CD14-positive monocyte (primary cell): ENCODE measurements at regions not wholly inside any gene's neighbourhood (a gene's known extent, or its start where the extent isn't known, plus 50 kb on each side); places are given as distances from the start of the nearest gene placed in this dataset.
"Not testable (repeated sequence)": the region's sequence is repeated elsewhere in the genome, so short reads cannot be mapped to it uniquely, and the experiment has no call there.

Experiments
- DNase-seq, 3 donors: peaks; one replicate each; pipeline ENCODE4 v3.0.0-alpha.2; 2011 to 2022
- H2AFZ ChIP-seq: 2 replicates; pipeline ENCODE4 v1.6.0; 2012; ENCODE audit warnings: mild to moderate bottlenecking, low read depth, low read length, inconsistent platforms; ENCODE audit not compliant: insufficient read depth, poor library complexity, severe bottlenecking
- H3K27ac ChIP-seq, 2 donors: 1 replicate in 1 of 2; 2 replicates in 1 of 2; pipeline ENCODE4 v1.5.1; 2012 to 2013; ENCODE audit warnings: low read length in 2 of 2, control low read depth in 1 of 2, inconsistent platforms in 1 of 2, low read depth in 1 of 2, mild to moderate bottlenecking in 1 of 2
- H3K27me3 ChIP-seq, 2 donors: one replicate each; pipeline versions ENCODE4 v1.6.0 to v1.6.1; 2011 to 2013; ENCODE audit warnings: low read length in 2 of 2; ENCODE audit not compliant: control insufficient read depth in 2 of 2, insufficient read depth in 2 of 2
- H3K36me3 ChIP-seq, 2 donors: replicated peaks in 1 of 2; 1 replicate in 1 of 2; 2 replicates in 1 of 2; pipeline versions ENCODE4 v1.5.1 to v1.6.1; 2012 to 2013; ENCODE audit warnings: low read length in 2 of 2, control low read depth in 1 of 2, inconsistent platforms in 1 of 2, mild to moderate bottlenecking in 1 of 2; ENCODE audit not compliant: insufficient read depth in 2 of 2, control insufficient read depth in 1 of 2
- H3K4me1 ChIP-seq, 2 donors: 1 replicate in 1 of 2; 2 replicates in 1 of 2; pipeline versions ENCODE4 v1.5.1 to v1.6.1; 2012 to 2013; ENCODE audit warnings: low read length in 2 of 2, control low read depth in 1 of 2, inconsistent platforms in 1 of 2, mild to moderate bottlenecking in 1 of 2, moderate library complexity in 1 of 2; ENCODE audit not compliant: insufficient read depth in 2 of 2, control insufficient read depth in 1 of 2
- H3K4me2 ChIP-seq: replicated peaks from 2 replicates; pipeline ENCODE3; 2012; ENCODE audit warnings: low read length, moderate library complexity, mild to moderate bottlenecking; ENCODE audit not compliant: poor library complexity, severe bottlenecking; ENCODE audit errors: extremely low read depth
- H3K4me3 ChIP-seq, 3 experiments: fragments of 200-600 bp in 1 of 3; sonication (generic) in 1 of 3; replicated peaks in 1 of 3; 1 replicate in 2 of 3; 2 replicates in 1 of 3; pipeline ENCODE4 v1.5.1; 2011 to 2013; ENCODE audit warnings: low read length in 3 of 3, mild to moderate bottlenecking in 3 of 3, control low read depth in 2 of 3, low read depth in 2 of 3, inconsistent platforms in 1 of 3, moderate library complexity in 1 of 3
- H3K79me2 ChIP-seq: 2 replicates; pipeline ENCODE4 v1.6.0; 2012; ENCODE audit warnings: mild to moderate bottlenecking, control low read depth, inconsistent platforms, low read length, moderate library complexity; ENCODE audit not compliant: insufficient read depth
- H3K9ac ChIP-seq: 2 replicates; pipeline ENCODE4 v1.6.0; 2017; ENCODE audit warnings: low read length, mild to moderate bottlenecking; ENCODE audit not compliant: insufficient read depth, poor library complexity, severe bottlenecking
- H3K9me3 ChIP-seq, 2 donors: replicated peaks in 1 of 2; 1 replicate in 1 of 2; 2 replicates in 1 of 2; pipeline versions ENCODE4 v1.5.1 to v1.6.1; 2012 to 2013; ENCODE audit warnings: low read length in 2 of 2, control low read depth in 1 of 2; ENCODE audit not compliant: control insufficient read depth in 1 of 2, insufficient read depth in 1 of 2
- H4K20me1 ChIP-seq: 2 replicates; pipeline ENCODE4 v1.6.0; 2012; ENCODE audit warnings: mild to moderate bottlenecking, low read length, control low read depth, moderate library complexity; ENCODE audit not compliant: insufficient read depth
- H3K27ac Mint-ChIP-seq, 7 donors: one replicate each; pipeline ENCODE4 v1.8.0; 2020; ENCODE audit warnings: mild to moderate bottlenecking in 7 of 7, mixed read lengths in 7 of 7, moderate library complexity in 6 of 7, inconsistent platforms in 2 of 7
- H3K27me3 Mint-ChIP-seq, 3 donors: one replicate each; pipeline ENCODE4 v1.8.0; 2021 to 2022; ENCODE audit warnings: low read depth in 3 of 3, mild to moderate bottlenecking in 3 of 3, mixed read lengths in 3 of 3, moderate library complexity in 3 of 3, inconsistent platforms in 1 of 3
- H3K36me3 Mint-ChIP-seq, 2 donors: one replicate each; pipeline ENCODE4 v1.8.0; 2020; ENCODE audit warnings: mixed read lengths in 2 of 2, inconsistent platforms in 1 of 2, mild to moderate bottlenecking in 1 of 2
- H3K4me1 Mint-ChIP-seq: one replicate; pipeline ENCODE4 v1.8.0; 2020; ENCODE audit warnings: mild to moderate bottlenecking, mixed read lengths
- H3K4me3 Mint-ChIP-seq, 2 donors: one replicate each; pipeline ENCODE4 v1.8.0; 2020; ENCODE audit warnings: mild to moderate bottlenecking in 2 of 2, mixed read lengths in 2 of 2, moderate library complexity in 1 of 2
- H3K9me3 Mint-ChIP-seq, 7 donors: one replicate each; pipeline ENCODE4 v1.8.0; 2020 to 2022; ENCODE audit warnings: mixed read lengths in 7 of 7, mild to moderate bottlenecking in 6 of 7, moderate library complexity in 6 of 7, inconsistent platforms in 2 of 7
- WGBS: methylation state at CpG from one replicate; pipeline ENCODE4 v1.1.5; 2013; ENCODE audit warnings: missing lambda C conversion rate; ENCODE audit not compliant: insufficient coverage; 5-methylcytosine and 5-hydroxymethylcytosine counted together
- intact Hi-C, 2 donors: fragments of 100-400 bp; cut with micrococcal nuclease; formaldehyde crosslinking; loops; one replicate each; pipeline versions ENCODE4 v1.15.0 to v1.15.1; 2023
- TF ChIP-seq, protein P1 (sequence below): fragments of 200-600 bp; IDR thresholded peaks from one replicate; pipeline ENCODE4 v1.8.0; 2022; ENCODE audit warnings: antibody characterized with exemption, mild to moderate bottlenecking

DNA sequence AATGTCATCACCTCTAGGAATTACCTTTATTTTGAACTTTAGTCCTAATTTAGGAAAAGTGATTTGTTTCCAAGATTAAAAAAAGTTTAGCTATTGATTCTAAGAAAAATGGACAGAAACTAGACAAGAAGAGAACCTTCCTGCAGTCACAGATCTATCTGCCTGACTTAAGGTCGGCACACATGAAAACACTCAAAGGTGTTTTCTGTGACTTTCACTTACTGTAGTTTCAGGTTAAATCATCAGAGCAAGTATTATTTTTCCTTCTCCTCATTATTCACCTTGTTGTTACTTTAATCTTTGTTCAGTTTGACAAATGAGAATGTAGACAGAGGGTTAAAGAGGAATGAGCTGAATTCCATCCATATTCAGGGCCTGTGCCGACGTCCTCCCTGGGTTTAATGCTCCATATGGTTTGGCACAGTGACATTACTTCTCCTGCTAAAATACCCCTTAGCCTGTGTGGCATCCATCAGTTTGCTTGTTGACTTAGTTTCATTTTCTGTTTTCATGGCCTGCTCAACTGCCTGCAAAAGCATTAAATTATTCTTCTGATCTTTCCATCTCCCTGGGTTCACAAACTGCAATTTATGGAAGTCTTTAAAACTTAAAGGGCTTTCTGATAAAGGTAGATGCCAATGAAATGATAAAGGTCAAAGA is 352.7 kb downstream of the NKX6-1 start:
- no peak overlapping the region for H3K27ac ChIP-seq
- peaks cover 0 to 2% (median 0%) of the 10 kb centered on the region in 7 donors for H3K9me3 Mint-ChIP-seq
- H2AFZ ChIP-seq = no peak overlapping the region
- H3K36me3 Mint-ChIP-seq = no peaks in the 10 kb centered on the region
- H3K4me3 Mint-ChIP-seq = no peak overlapping the region
- H3K4me2 ChIP-seq = no peak overlapping the region
- H3K27me3 ChIP-seq = no peaks in the 10 kb centered on the region
- H3K4me3 ChIP-seq = no peak overlapping the region
- no peaks in the 10 kb centered on the region for H3K4me1 ChIP-seq
- TF ChIP-seq, protein P1, sequence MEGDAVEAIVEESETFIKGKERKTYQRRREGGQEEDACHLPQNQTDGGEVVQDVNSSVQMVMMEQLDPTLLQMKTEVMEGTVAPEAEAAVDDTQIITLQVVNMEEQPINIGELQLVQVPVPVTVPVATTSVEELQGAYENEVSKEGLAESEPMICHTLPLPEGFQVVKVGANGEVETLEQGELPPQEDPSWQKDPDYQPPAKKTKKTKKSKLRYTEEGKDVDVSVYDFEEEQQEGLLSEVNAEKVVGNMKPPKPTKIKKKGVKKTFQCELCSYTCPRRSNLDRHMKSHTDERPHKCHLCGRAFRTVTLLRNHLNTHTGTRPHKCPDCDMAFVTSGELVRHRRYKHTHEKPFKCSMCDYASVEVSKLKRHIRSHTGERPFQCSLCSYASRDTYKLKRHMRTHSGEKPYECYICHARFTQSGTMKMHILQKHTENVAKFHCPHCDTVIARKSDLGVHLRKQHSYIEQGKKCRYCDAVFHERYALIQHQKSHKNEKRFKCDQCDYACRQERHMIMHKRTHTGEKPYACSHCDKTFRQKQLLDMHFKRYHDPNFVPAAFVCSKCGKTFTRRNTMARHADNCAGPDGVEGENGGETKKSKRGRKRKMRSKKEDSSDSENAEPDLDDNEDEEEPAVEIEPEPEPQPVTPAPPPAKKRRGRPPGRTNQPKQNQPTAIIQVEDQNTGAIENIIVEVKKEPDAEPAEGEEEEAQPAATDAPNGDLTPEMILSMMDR = no peak
- no peaks in the 10 kb centered on the region for H3K79me2 ChIP-seq
- DNase-seq = no peak
- H3K27me3 Mint-ChIP-seq = peaks cover 0 to 1% (median 0%) of the 10 kb centered on the region in 3 donors
- intact Hi-C loops = no loop called here
- no peak overlapping the region for H3K27ac Mint-ChIP-seq
- 40% methylated on average over 2 of the region's 3 CpGs for WGBS
- H3K9ac ChIP-seq = no peak overlapping the region
- no peaks in the 10 kb centered on the region for H3K9me3 ChIP-seq
- no peaks in the 10 kb centered on the region for H3K4me1 Mint-ChIP-seq
- no peaks in the 10 kb centered on the region for H3K36me3 ChIP-seq
- no peaks in the 10 kb centered on the region for H4K20me1 ChIP-seq

DNA sequence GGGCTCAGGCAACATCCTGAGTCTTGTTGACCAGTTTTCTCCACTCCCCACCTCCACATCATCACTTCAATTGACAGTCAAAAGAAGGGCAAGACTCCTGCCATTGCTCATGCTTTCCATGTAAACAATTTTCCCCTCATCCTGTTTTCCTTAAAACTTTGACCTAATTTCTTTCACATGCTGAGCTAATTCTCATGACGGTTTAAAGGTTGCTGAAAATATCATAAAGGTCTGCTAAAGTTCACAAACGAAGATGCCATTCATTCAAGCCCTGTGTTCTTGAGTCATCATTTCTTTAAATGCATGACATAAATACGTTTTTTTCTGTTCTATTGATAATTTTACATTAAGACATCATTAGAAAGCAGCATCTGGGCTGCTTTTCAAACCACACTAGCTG is 353.9 kb downstream of the NKX6-1 start:
- no peaks in the 10 kb centered on the region for H3K4me1 Mint-ChIP-seq
- H3K9ac ChIP-seq = no peak overlapping the region
- H3K4me3 ChIP-seq = no peak overlapping the region
- H3K79me2 ChIP-seq = no peaks in the 10 kb centered on the region
- no peaks in the 10 kb centered on the region for H3K36me3 Mint-ChIP-seq
- no peaks in the 10 kb centered on the region for H3K4me1 ChIP-seq
- H3K27ac ChIP-seq = no peak overlapping the region
- H3K4me2 ChIP-seq = no peak overlapping the region
- H3K4me3 Mint-ChIP-seq = no peak overlapping the region
- peaks cover 0 to 1% (median 0%) of the 10 kb centered on the region in 3 donors for H3K27me3 Mint-ChIP-seq
- 100% methylated on average over 1 of the region's 3 CpGs for WGBS
- no peaks in the 10 kb centered on the region for H4K20me1 ChIP-seq
- intact Hi-C loops = no loop called here
- H3K9me3 Mint-ChIP-seq = peaks cover 0 to 2% (median 0%) of the 10 kb centered on the region in 7 donors
- no peak for DNase-seq
- H3K27ac Mint-ChIP-seq = no peak overlapping the region
- no peaks in the 10 kb centered on the region for H3K9me3 ChIP-seq
- no peaks in the 10 kb centered on the region for H3K36me3 ChIP-seq
- H2AFZ ChIP-seq = no peak overlapping the region
- TF ChIP-seq, protein P1 = no peak
- H3K27me3 ChIP-seq = no peaks in the 10 kb centered on the region

DNA sequence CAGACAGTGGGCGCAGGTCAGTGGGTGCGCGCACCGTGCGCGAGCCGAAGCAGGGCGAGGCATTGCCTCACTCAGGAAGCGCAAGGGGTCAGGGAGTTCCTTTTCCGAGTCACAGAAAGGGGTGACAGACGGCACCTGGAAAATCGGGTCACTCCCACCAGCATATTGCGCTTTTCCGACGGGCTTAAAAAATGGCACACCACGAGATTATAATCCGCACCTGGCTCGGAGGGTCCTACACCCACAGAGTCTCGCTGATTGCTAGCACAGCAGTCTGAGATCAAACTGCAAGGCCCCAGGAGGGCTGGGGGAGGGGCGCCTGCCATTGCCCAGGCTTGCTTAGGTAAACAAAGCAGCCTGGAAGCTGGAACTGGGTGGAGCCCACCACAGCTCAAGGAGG is 372.2 kb downstream of the NKX6-1 start:
- H3K79me2 ChIP-seq, H3K36me3 ChIP-seq, H3K4me3 Mint-ChIP-seq, H3K36me3 Mint-ChIP-seq, intact Hi-C loops, H4K20me1 ChIP-seq, H3K27me3 Mint-ChIP-seq, H3K9ac ChIP-seq, H3K4me3 ChIP-seq, H3K4me2 ChIP-seq, H3K27ac ChIP-seq, H3K27me3 ChIP-seq, H3K9me3 ChIP-seq, H3K27ac Mint-ChIP-seq, H3K4me1 Mint-ChIP-seq, DNase-seq, H2AFZ ChIP-seq, H3K4me1 ChIP-seq: not testable (repeated sequence)
- peaks cover 2 to 18% (median 6%) of the 10 kb centered on the region in 7 donors for H3K9me3 Mint-ChIP-seq
- WGBS = 82% methylated on average over 10 of the region's 20 CpGs
